Panc1 (cell line): ENCODE measurements at regions not wholly inside any gene's neighbourhood (a gene's known extent, or its start where the extent isn't known, plus 50 kb on each side); places are given as distances from the start of the nearest gene placed in this dataset.

ENCODE experiments used
- ATAC-seq: fragments of 200-7000 bp; cut with Tn5 transposase; 2 replicates; pipeline ENCODE4 v1.9.1; 2020; ENCODE audit warnings: mild to moderate bottlenecking, moderate library complexity
- BruUV-seq: library from RNA; stranded (reverse); fragments of 400-500 nt; replicated peaks from 2 replicates; lab custom pipeline; 2021; lab: Mats Ljungman, UMichigan
- CTCF ChIA-PET: fragments of 300-600 bp; sonication (Branson Sonifier 250); formaldehyde crosslinking; loops from one replicate; lab custom pipeline; 2022; ENCODE audit warnings: antibody characterized with exemption; lab: Charles Lee
- POLR2A ChIA-PET: fragments of 300-600 bp; sonication (Branson Sonifier 250); formaldehyde crosslinking; loops from one replicate; lab custom pipeline; 2022; ENCODE audit warnings: antibody characterized with exemption; lab: Charles Lee
- DNase-seq: peaks from one replicate; pipeline ENCODE4 v3.0.0-alpha.2; 2010; ENCODE audit warnings: low read depth, low spot score
- H3K27ac ChIP-seq: 2 replicates; pipeline ENCODE4 v1.5.1; 2011; ENCODE audit warnings: mild to moderate bottlenecking, low read length, inconsistent platforms
- H3K27me3 ChIP-seq: fragments of 200-500 bp; sonication (Bioruptor generic); 2 replicates; pipeline ENCODE4 v1.6.0; 2014; ENCODE audit warnings: low read length, inconsistent platforms; ENCODE audit not compliant: control insufficient read depth, insufficient read depth
- H3K36me3 ChIP-seq: fragments of 200-500 bp; sonication (Bioruptor generic); 2 replicates; pipeline ENCODE4 v1.5.1; 2014; ENCODE audit warnings: inconsistent platforms, mild to moderate bottlenecking, low read length, moderate library complexity; ENCODE audit not compliant: control insufficient read depth, insufficient read depth
- H3K4me1 ChIP-seq: 2 replicates; pipeline ENCODE4 v1.5.1; 2011; ENCODE audit warnings: inconsistent platforms, mild to moderate bottlenecking, low read length, moderate library complexity; ENCODE audit not compliant: control insufficient read depth, insufficient read depth
- H3K4me3 ChIP-seq, 2 experiments: 2 replicates each; pipeline ENCODE4 v1.5.1; 2011 to 2012; ENCODE audit warnings: low read depth in 2 of 2, low read length in 2 of 2, mild to moderate bottlenecking in 2 of 2, inconsistent platforms in 1 of 2, moderate library complexity in 1 of 2
- H3K9me3 ChIP-seq: fragments of 200-500 bp; sonication (Bioruptor generic); 2 replicates; pipeline ENCODE4 v1.5.1; 2014; ENCODE audit warnings: low read depth, mild to moderate bottlenecking, inconsistent platforms, low read length, moderate library complexity; ENCODE audit not compliant: control insufficient read depth, insufficient read depth
- CTCF ChIP-seq: fragments of 450-650 bp; IDR thresholded peaks from 2 replicates; pipeline ENCODE4 v1.5.1; 2017; ENCODE audit warnings: mild to moderate bottlenecking
- POLR2AphosphoS5 ChIP-seq: IDR thresholded peaks from 2 replicates; pipeline ENCODE4 v1.6.1; 2012; ENCODE audit warnings: mild to moderate bottlenecking, low read depth, low read length, moderate library complexity
- REST ChIP-seq, 2 experiments: IDR thresholded peaks; 2 replicates each; pipeline ENCODE4 v1.6.1; 2011 to 2012; ENCODE audit warnings: low read depth in 2 of 2, control low read depth in 1 of 2, low read length in 1 of 2, mild to moderate bottlenecking in 1 of 2, moderate library complexity in 1 of 2; ENCODE audit not compliant: insufficient read depth in 1 of 2
- SIN3A ChIP-seq: IDR thresholded peaks from 2 replicates; pipeline ENCODE4 v1.6.1; 2012; ENCODE audit warnings: low read depth, mild to moderate bottlenecking, low read length, moderate library complexity, borderline replicate concordance; ENCODE audit not compliant: insufficient read depth
- TCF7L2 ChIP-seq: IDR thresholded peaks from 2 replicates; pipeline ENCODE4 v1.6.1; 2011; ENCODE audit warnings: mild to moderate bottlenecking, low read depth, low read length, inconsistent platforms
- in situ Hi-C: cut with HindIII; loops from 2 replicates; pipeline ENCODE4 v1.10.0; 2016; ENCODE audit warnings: low sequenced_read_pairs, low pct_unique_long_range_greater_than_20kb
- intact Hi-C: fragments of 100-400 bp; cut with micrococcal nuclease; formaldehyde crosslinking; loops from one replicate; pipeline ENCODE4 v1.10.0; 2022; ENCODE audit not compliant: unreplicated experiment

GRCh38 chr2:220779511-220779910 lies 792.6 kb downstream of the EPHA4 start:
- intact Hi-C loops = no loop called here
- no peak for DNase-seq
- no peak overlapping the region for H3K27ac ChIP-seq
- no peaks in the 10 kb centered on the region for H3K4me1 ChIP-seq
- H3K27me3 ChIP-seq = no peaks in the 10 kb centered on the region
- no peak for TF ChIP-seq TCF7L2
- no peak for TF ChIP-seq REST (IDR thresholded peaks at IDR 0.05; ENCODE audit: insufficient read depth in 1 of 2, low read depth in 2 of 2, low read length in 1 of 2)
- no peak for TF ChIP-seq SIN3A
- no peak for TF ChIP-seq CTCF
- TF ChIP-seq POLR2AphosphoS5 = no peak
- BruUV-seq = no TSS peak
- H3K4me3 ChIP-seq = no peak overlapping the region
- in situ Hi-C loops = no loop called here
- ChIA-PET POLR2A (no interaction called here), CTCF (no interaction called here)
- H3K36me3 ChIP-seq = no peaks in the 10 kb centered on the region
- no peaks in the 10 kb centered on the region for H3K9me3 ChIP-seq
- no peak for ATAC-seq

- in situ Hi-C loops = no loop called here
- Histone ChIP-seq H3K4me1 (no peaks in the 10 kb centered on the region), H3K27me3 (no peaks in the 10 kb centered on the region), H3K27ac (no peak overlapping the region), H3K4me3 (no peak overlapping the region), H3K36me3 (no peaks in the 10 kb centered on the region), H3K9me3 (no peaks in the 10 kb centered on the region)
- CTCF ChIA-PET = no interaction called here
- DNase-seq (no peak), ATAC-seq (no peak)
- intact Hi-C loops = no loop called here
- TF ChIP-seq CTCF (no peak), POLR2AphosphoS5 (no peak), TCF7L2 (no peak), SIN3A (no peak)
- POLR2A ChIA-PET = no interaction called here
- no TSS peak for BruUV-seq
Observed at GRCh38 chr2:220779931-220780330, 792.2 kb downstream of the EPHA4 start.
